Colonic mucosa (tissue), 4 donors: ENCODE measurements at regions not wholly inside any gene's neighbourhood (a gene's known extent, or its start where the extent isn't known, plus 50 kb on each side); places are given as distances from the start of the nearest gene placed in this dataset.

ENCODE experiments used
- DNase-seq: peaks from one replicate; pipeline ENCODE4 v3.0.0-alpha.2; 2020
- H3K27ac ChIP-seq: fragments of 200-600 bp; one replicate; pipeline ENCODE4 v1.8.0; 2021
- H3K27me3 ChIP-seq: fragments of 200-600 bp; one replicate; pipeline ENCODE4 v1.8.0; 2021
- H3K36me3 ChIP-seq: fragments of 200-600 bp; one replicate; pipeline ENCODE4 v1.8.0; 2021
- H3K4me1 ChIP-seq: fragments of 200-600 bp; one replicate; pipeline ENCODE4 v1.8.0; 2021; ENCODE audit warnings: mild to moderate bottlenecking
- H3K4me3 ChIP-seq: fragments of 200-600 bp; one replicate; pipeline ENCODE4 v1.8.0; 2021
- H3K9ac ChIP-seq, 2 donors: one replicate each; pipeline ENCODE4 v1.7.0; 2013; ENCODE audit warnings: control low read depth in 2 of 2, low read depth in 2 of 2, low read length in 2 of 2
- H3K9me3 ChIP-seq: fragments of 200-600 bp; one replicate; pipeline ENCODE4 v1.8.0; 2021
- CTCF ChIP-seq: fragments of 200-600 bp; IDR thresholded peaks from one replicate; pipeline ENCODE4 v1.8.0; 2022; ENCODE audit warnings: antibody characterized with exemption, mild to moderate bottlenecking
- intact Hi-C: fragments of 100-400 bp; cut with DNase I; formaldehyde crosslinking; loops from one replicate; pipeline ENCODE4 v1.14.1; 2022
- donor health status: healthy.
- donor health status: DM: no; HTN: no; CAD: no.
- donor health status: DM: no; HTN: no; CAD: no.

GRCh38 chr5:66340786-66341185 is 196.7 kb downstream of the SREK1 start:
- Histone ChIP-seq H3K36me3 (no peaks in the 10 kb centered on the region), H3K4me3 (no peak overlapping the region), H3K9me3 (no peaks in the 10 kb centered on the region), H3K9ac (no peak overlapping the region), H3K27me3 (no peaks in the 10 kb centered on the region), H3K4me1 (no peaks in the 10 kb centered on the region), H3K27ac (no peak overlapping the region)
- intact Hi-C loops: no loop called here
- DNase-seq: no peak
- TF ChIP-seq CTCF: no peak

- H3K4me1 ChIP-seq: no peaks in the 10 kb centered on the region
- H3K27me3 ChIP-seq: no peaks in the 10 kb centered on the region
- intact Hi-C loops: no loop called here
- no peak for TF ChIP-seq CTCF
- no peak for DNase-seq
- H3K4me3 ChIP-seq: no peak overlapping the region
- no peaks in the 10 kb centered on the region for H3K9me3 ChIP-seq
- H3K36me3 ChIP-seq: no peaks in the 10 kb centered on the region
- no peak overlapping the region for H3K27ac ChIP-seq
- no peak overlapping the region for H3K9ac ChIP-seq
Measured at GRCh38 chr5:66342341-66342880, 198.3 kb downstream of the SREK1 start.

- H3K4me3 ChIP-seq: no peak overlapping the region
- H3K27ac ChIP-seq: no peak overlapping the region
- no peak overlapping the region for H3K9ac ChIP-seq
- no peaks in the 10 kb centered on the region for H3K36me3 ChIP-seq
- no peak for TF ChIP-seq CTCF
- DNase-seq: no peak
- H3K9me3 ChIP-seq: no peaks in the 10 kb centered on the region
- no peaks in the 10 kb centered on the region for H3K4me1 ChIP-seq
- intact Hi-C loops: no loop called here
- no peaks in the 10 kb centered on the region for H3K27me3 ChIP-seq
Measured at GRCh38 chr5:66343370-66344071, 199.4 kb downstream of the SREK1 start.

GRCh38 chr5:66344544-66344943 is 200.4 kb downstream of the SREK1 start:
- no peaks in the 10 kb centered on the region for H3K27me3 ChIP-seq
- no peaks in the 10 kb centered on the region for H3K4me1 ChIP-seq
- intact Hi-C loops: no loop called here
- no peak for TF ChIP-seq CTCF
- no peak for DNase-seq
- no peak overlapping the region for H3K27ac ChIP-seq
- H3K4me3 ChIP-seq: no peak overlapping the region
- H3K9ac ChIP-seq: no peak overlapping the region
- H3K36me3 ChIP-seq: no peaks in the 10 kb centered on the region
- H3K9me3 ChIP-seq: no peaks in the 10 kb centered on the region

- Histone ChIP-seq H3K4me3 (no peak overlapping the region), H3K9ac (no peak overlapping the region), H3K4me1 (no peaks in the 10 kb centered on the region), H3K27ac (no peak overlapping the region), H3K9me3 (no peaks in the 10 kb centered on the region), H3K36me3 (no peaks in the 10 kb centered on the region), H3K27me3 (no peaks in the 10 kb centered on the region)
- intact Hi-C loops: no loop called here
- no peak for TF ChIP-seq CTCF
- no peak for DNase-seq
Measured at GRCh38 chr5:66345281-66345680, 201.2 kb downstream of the SREK1 start.
